Karpas-422 (cell line): ENCODE measurements at regions not wholly inside any gene's neighbourhood (a gene's known extent, or its start where the extent isn't known, plus 50 kb on each side); places are given as distances from the start of the nearest gene placed in this dataset.

Experiments used
- DNase-seq: peaks from one replicate; pipeline ENCODE4 v3.0.0-alpha.2; 2015
- H2AFZ ChIP-seq: fragments of 200-600 bp; sonication (generic); 2 replicates; pipeline ENCODE4 v1.6.1; 2014; ENCODE audit warnings: antibody characterized with exemption, low read length, mixed read lengths
- H3K27ac ChIP-seq: fragments of 200-600 bp; sonication (generic); 2 replicates; pipeline ENCODE4 v1.5.1; 2014; ENCODE audit warnings: mild to moderate bottlenecking, low read length, moderate library complexity
- H3K27me3 ChIP-seq: fragments of 200-600 bp; sonication (generic); 2 replicates; pipeline ENCODE4 v1.6.1; 2014; ENCODE audit warnings: low read length, mixed read lengths
- H3K36me3 ChIP-seq: fragments of 200-600 bp; sonication (generic); 2 replicates; pipeline ENCODE4 v1.6.1; 2014; ENCODE audit warnings: low read length, mixed read lengths; ENCODE audit not compliant: insufficient read depth
- H3K4me1 ChIP-seq: fragments of 200-600 bp; sonication (generic); 2 replicates; pipeline ENCODE4 v1.6.1; 2014; ENCODE audit warnings: mild to moderate bottlenecking, low read length, mixed read lengths
- H3K4me2 ChIP-seq: fragments of 200-600 bp; sonication (generic); 2 replicates; pipeline ENCODE4 v1.6.1; 2014; ENCODE audit warnings: low read length, low read depth, mild to moderate bottlenecking; ENCODE audit not compliant: poor library complexity, severe bottlenecking
- H3K4me3 ChIP-seq: fragments of 200-600 bp; sonication (generic); 2 replicates; pipeline ENCODE4 v1.5.1; 2014; ENCODE audit warnings: mild to moderate bottlenecking, antibody characterized with exemption, low read length, mixed read lengths
- H3K79me2 ChIP-seq: fragments of 200-600 bp; sonication (generic); 2 replicates; pipeline ENCODE4 v1.6.1; 2014; ENCODE audit warnings: mild to moderate bottlenecking, low read length, mixed read lengths
- H3K9ac ChIP-seq: fragments of 200-600 bp; sonication (generic); 2 replicates; pipeline ENCODE4 v1.6.0; 2014; ENCODE audit warnings: low read length
- H3K9me2 ChIP-seq: fragments of 200-600 bp; sonication (generic), shearing (Covaris generic); replicated peaks from 2 replicates; pipeline ENCODE4 v1.6.0; 2014; ENCODE audit warnings: mild to moderate bottlenecking, low read length, moderate library complexity; ENCODE audit not compliant: insufficient read depth
- H3K9me3 ChIP-seq: fragments of 300-700, 200-600 bp; sonication (generic); 2 replicates; pipeline ENCODE4 v1.6.1; 2014; ENCODE audit warnings: low read length, mixed read lengths
- H4K20me1 ChIP-seq: fragments of 200-600 bp; sonication (generic); 2 replicates; pipeline ENCODE4 v1.6.1; 2014; ENCODE audit warnings: mild to moderate bottlenecking, antibody characterized with exemption, low read length, low read depth; ENCODE audit not compliant: insufficient read depth

GRCh38 chr2:83695530-83695929, 763.5 kb downstream of the SUCLG1 start:
- Histone ChIP-seq H4K20me1 (no peaks in the 10 kb centered on the region), H3K4me3 (no peak overlapping the region), H3K9me3 (peaks cover 43% of the 10 kb centered on the region), H3K27ac (no peak overlapping the region), H3K79me2 (no peaks in the 10 kb centered on the region), H3K9ac (no peak overlapping the region), H3K27me3 (no peaks in the 10 kb centered on the region), H3K4me2 (no peak overlapping the region), H2AFZ (no peak overlapping the region), H3K36me3 (no peaks in the 10 kb centered on the region), H3K4me1 (no peaks in the 10 kb centered on the region), H3K9me2 (no peaks in the 10 kb centered on the region)
- no peak for DNase-seq

- no peaks in the 10 kb centered on the region for H3K4me1 ChIP-seq
These were observed 764.0 kb downstream of the SUCLG1 start for GRCh38 chr2:83695037-83695436.

GRCh38 chr2:83689402-83689801, 769.7 kb downstream of the SUCLG1 start:
- no peaks in the 10 kb centered on the region for H4K20me1 ChIP-seq
- no peak for DNase-seq
- H3K4me1 ChIP-seq = no peaks in the 10 kb centered on the region
- H3K36me3 ChIP-seq = no peaks in the 10 kb centered on the region
- H2AFZ ChIP-seq = no peak overlapping the region
- H3K4me3 ChIP-seq = no peak overlapping the region
- H3K27ac ChIP-seq = no peak overlapping the region
- H3K79me2 ChIP-seq = no peaks in the 10 kb centered on the region
- H3K9me2 ChIP-seq = no peaks in the 10 kb centered on the region
- no peaks in the 10 kb centered on the region for H3K27me3 ChIP-seq
- H3K4me2 ChIP-seq = no peak overlapping the region
- peaks cover 42% of the 10 kb centered on the region for H3K9me3 ChIP-seq
- H3K9ac ChIP-seq = no peak overlapping the region

More at GRCh38 chr2:83695037-83695436, 764.0 kb downstream of the SUCLG1 start:
- H3K27ac ChIP-seq = no peak overlapping the region
- H4K20me1 ChIP-seq = no peaks in the 10 kb centered on the region
- H3K36me3 ChIP-seq = no peaks in the 10 kb centered on the region
- H3K27me3 ChIP-seq = no peaks in the 10 kb centered on the region
- H3K4me2 ChIP-seq = no peak overlapping the region
- DNase-seq = no peak
- H2AFZ ChIP-seq = no peak overlapping the region
- H3K9me2 ChIP-seq = no peaks in the 10 kb centered on the region
- H3K9me3 ChIP-seq = peaks cover 43% of the 10 kb centered on the region
- no peak overlapping the region for H3K9ac ChIP-seq
- no peak overlapping the region for H3K4me3 ChIP-seq
- H3K79me2 ChIP-seq = no peaks in the 10 kb centered on the region

GRCh38 chr2:83686863-83687262, 772.2 kb downstream of the SUCLG1 start:
- Histone ChIP-seq H3K9me2 (no peaks in the 10 kb centered on the region), H2AFZ (no peak overlapping the region), H3K9ac (no peak overlapping the region), H3K27me3 (no peaks in the 10 kb centered on the region), H3K4me3 (no peak overlapping the region), H3K27ac (no peak overlapping the region), H3K9me3 (peaks cover 46% of the 10 kb centered on the region), H3K79me2 (no peaks in the 10 kb centered on the region), H3K4me1 (no peaks in the 10 kb centered on the region), H3K4me2 (no peak overlapping the region), H3K36me3 (no peaks in the 10 kb centered on the region), H4K20me1 (no peaks in the 10 kb centered on the region)
- DNase-seq = no peak

- Histone ChIP-seq H3K79me2 (no peaks in the 10 kb centered on the region), H4K20me1 (no peaks in the 10 kb centered on the region), H3K4me1 (no peaks in the 10 kb centered on the region), H3K9ac (no peak overlapping the region), H3K9me3 (peaks cover 60% of the 10 kb centered on the region), H3K27me3 (no peaks in the 10 kb centered on the region), H3K9me2 (no peaks in the 10 kb centered on the region), H3K4me2 (no peak overlapping the region), H3K36me3 (no peaks in the 10 kb centered on the region), H3K4me3 (no peak overlapping the region), H2AFZ (no peak overlapping the region), H3K27ac (no peak overlapping the region)
- no peak for DNase-seq
These were observed 785.0 kb downstream of the SUCLG1 start for GRCh38 chr2:83674050-83674449.

GRCh38 chr2:83665894-83666293, 793.2 kb downstream of the SUCLG1 start:
- H2AFZ ChIP-seq = no peak overlapping the region
- H3K9me2 ChIP-seq = no peaks in the 10 kb centered on the region
- DNase-seq = no peak
- no peak overlapping the region for H3K4me3 ChIP-seq
- H3K27me3 ChIP-seq = no peaks in the 10 kb centered on the region
- H3K9me3 ChIP-seq = peaks cover 43% of the 10 kb centered on the region
- H4K20me1 ChIP-seq = no peaks in the 10 kb centered on the region
- H3K9ac ChIP-seq = no peak overlapping the region
- H3K36me3 ChIP-seq = no peaks in the 10 kb centered on the region
- H3K4me1 ChIP-seq = no peaks in the 10 kb centered on the region
- H3K27ac ChIP-seq = no peak overlapping the region
- H3K79me2 ChIP-seq = no peaks in the 10 kb centered on the region
- no peak overlapping the region for H3K4me2 ChIP-seq

GRCh38 chr2:83665154-83665553, 793.9 kb downstream of the SUCLG1 start:
- DNase-seq = no peak
- Histone ChIP-seq H3K9me3 (peaks cover 39% of the 10 kb centered on the region), H3K4me1 (no peaks in the 10 kb centered on the region), H3K4me3 (no peak overlapping the region), H3K9me2 (no peaks in the 10 kb centered on the region), H3K4me2 (no peak overlapping the region), H3K36me3 (no peaks in the 10 kb centered on the region), H3K79me2 (no peaks in the 10 kb centered on the region), H4K20me1 (no peaks in the 10 kb centered on the region), H3K27ac (no peak overlapping the region), H2AFZ (no peak overlapping the region), H3K27me3 (no peaks in the 10 kb centered on the region), H3K9ac (no peak overlapping the region)

- Histone ChIP-seq H3K9me3 (peaks cover 27% of the 10 kb centered on the region), H3K27ac (no peak overlapping the region), H2AFZ (no peak overlapping the region), H3K9ac (no peak overlapping the region), H3K36me3 (no peaks in the 10 kb centered on the region), H4K20me1 (no peaks in the 10 kb centered on the region), H3K9me2 (no peaks in the 10 kb centered on the region), H3K4me2 (no peak overlapping the region), H3K27me3 (no peaks in the 10 kb centered on the region), H3K79me2 (no peaks in the 10 kb centered on the region), H3K4me1 (no peaks in the 10 kb centered on the region), H3K4me3 (no peak overlapping the region)
- DNase-seq = no peak
These were observed 797.4 kb downstream of the SUCLG1 start for GRCh38 chr2:83661711-83662110.

- H3K4me1 ChIP-seq = no peaks in the 10 kb centered on the region
- no peak overlapping the region for H3K4me3 ChIP-seq
- H3K79me2 ChIP-seq = no peaks in the 10 kb centered on the region
- H3K4me2 ChIP-seq = no peak overlapping the region
- H3K9me3 ChIP-seq = peaks cover 46% of the 10 kb centered on the region
- no peaks in the 10 kb centered on the region for H3K9me2 ChIP-seq
- H3K27ac ChIP-seq = no peak overlapping the region
- no peak for DNase-seq
- no peak overlapping the region for H2AFZ ChIP-seq
- no peaks in the 10 kb centered on the region for H4K20me1 ChIP-seq
- no peak overlapping the region for H3K9ac ChIP-seq
- H3K36me3 ChIP-seq = no peaks in the 10 kb centered on the region
- H3K27me3 ChIP-seq = no peaks in the 10 kb centered on the region
These were observed 804.9 kb downstream of the SUCLG1 start for GRCh38 chr2:83654091-83654611.
